ENCODE measurements at regions not wholly inside any gene's neighbourhood (a gene's known extent, or its start where the extent isn't known, plus 50 kb on each side); places are given as distances from the start of the nearest gene placed in this dataset.

DNA sequence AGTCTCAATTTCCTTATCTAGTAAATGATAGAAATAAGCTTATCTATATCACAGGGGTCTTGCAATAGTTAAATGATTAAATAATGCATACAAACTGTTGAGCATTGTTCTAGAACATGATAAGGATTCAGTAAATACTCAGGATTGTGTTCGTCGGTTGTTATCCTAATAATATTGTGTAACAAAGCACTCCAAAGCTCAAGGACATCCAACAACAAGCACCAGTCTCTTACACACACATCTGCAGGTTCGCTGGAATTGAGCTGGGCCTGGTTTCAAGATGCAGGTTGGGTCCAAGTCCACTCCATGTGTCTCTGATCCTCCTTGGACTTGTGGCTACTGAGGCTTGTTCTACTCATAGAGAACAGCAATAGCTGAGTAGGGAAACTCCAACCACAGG is 74.1 kb upstream of the MC3R start:
- in situ Hi-C loops (cut with HindIII; ENCODE audit: low pct_ligation_motif_present, low sequenced_read_pairs), result no loop called here
- Histone ChIP-seq H3K4me3 (ENCODE audit: low read depth, low read length) (no peak overlapping the region), H3K27me3 (replicated peaks) (no peaks in the 10 kb centered on the region), H3K36me3 (replicated peaks) (no peaks in the 10 kb centered on the region), H3K27ac (no peak overlapping the region)
- DNase-seq, result no peak
- TF ChIP-seq, protein P1, sequence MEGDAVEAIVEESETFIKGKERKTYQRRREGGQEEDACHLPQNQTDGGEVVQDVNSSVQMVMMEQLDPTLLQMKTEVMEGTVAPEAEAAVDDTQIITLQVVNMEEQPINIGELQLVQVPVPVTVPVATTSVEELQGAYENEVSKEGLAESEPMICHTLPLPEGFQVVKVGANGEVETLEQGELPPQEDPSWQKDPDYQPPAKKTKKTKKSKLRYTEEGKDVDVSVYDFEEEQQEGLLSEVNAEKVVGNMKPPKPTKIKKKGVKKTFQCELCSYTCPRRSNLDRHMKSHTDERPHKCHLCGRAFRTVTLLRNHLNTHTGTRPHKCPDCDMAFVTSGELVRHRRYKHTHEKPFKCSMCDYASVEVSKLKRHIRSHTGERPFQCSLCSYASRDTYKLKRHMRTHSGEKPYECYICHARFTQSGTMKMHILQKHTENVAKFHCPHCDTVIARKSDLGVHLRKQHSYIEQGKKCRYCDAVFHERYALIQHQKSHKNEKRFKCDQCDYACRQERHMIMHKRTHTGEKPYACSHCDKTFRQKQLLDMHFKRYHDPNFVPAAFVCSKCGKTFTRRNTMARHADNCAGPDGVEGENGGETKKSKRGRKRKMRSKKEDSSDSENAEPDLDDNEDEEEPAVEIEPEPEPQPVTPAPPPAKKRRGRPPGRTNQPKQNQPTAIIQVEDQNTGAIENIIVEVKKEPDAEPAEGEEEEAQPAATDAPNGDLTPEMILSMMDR (IDR thresholded peaks at IDR 0.05; ENCODE audit: low read depth, low read length, missing control alignments), result no peak

DNA sequence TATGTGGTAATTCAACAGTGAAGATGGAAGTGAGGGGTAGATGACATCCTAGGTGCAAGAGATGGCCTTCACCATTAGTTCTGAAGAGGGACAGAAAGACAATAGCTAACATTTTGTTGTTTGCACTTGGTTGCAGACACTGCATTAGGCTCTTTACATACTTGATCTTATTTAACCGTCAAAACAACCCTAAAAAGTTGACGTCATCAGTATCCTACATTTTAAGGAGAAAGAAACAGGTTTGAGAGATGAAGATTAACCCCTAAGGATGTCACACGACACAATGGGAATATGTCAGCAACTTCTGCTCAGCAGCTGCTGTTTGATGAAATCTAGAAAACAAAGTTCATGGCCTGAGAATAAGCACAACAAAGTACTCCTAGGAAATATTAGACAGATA is 72.6 kb upstream of the MC3R start:
- no peak for DNase-seq
- Histone ChIP-seq H3K4me3 (ENCODE audit: low read depth, low read length) (no peak overlapping the region), H3K27me3 (replicated peaks) (no peaks in the 10 kb centered on the region), H3K27ac (no peak overlapping the region), H3K36me3 (replicated peaks) (no peaks in the 10 kb centered on the region)
- TF ChIP-seq, protein P1 (IDR thresholded peaks at IDR 0.05; ENCODE audit: low read depth, low read length, missing control alignments), result no peak
- in situ Hi-C loops (cut with HindIII; ENCODE audit: low pct_ligation_motif_present, low sequenced_read_pairs), result no loop called here

- TF ChIP-seq, protein P1 (IDR thresholded peaks at IDR 0.05; ENCODE audit: low read depth, low read length, missing control alignments), result no peak
Measured at GRCh38 chr20:56178219-56178618, 70.3 kb upstream of the MC3R start.

DNA sequence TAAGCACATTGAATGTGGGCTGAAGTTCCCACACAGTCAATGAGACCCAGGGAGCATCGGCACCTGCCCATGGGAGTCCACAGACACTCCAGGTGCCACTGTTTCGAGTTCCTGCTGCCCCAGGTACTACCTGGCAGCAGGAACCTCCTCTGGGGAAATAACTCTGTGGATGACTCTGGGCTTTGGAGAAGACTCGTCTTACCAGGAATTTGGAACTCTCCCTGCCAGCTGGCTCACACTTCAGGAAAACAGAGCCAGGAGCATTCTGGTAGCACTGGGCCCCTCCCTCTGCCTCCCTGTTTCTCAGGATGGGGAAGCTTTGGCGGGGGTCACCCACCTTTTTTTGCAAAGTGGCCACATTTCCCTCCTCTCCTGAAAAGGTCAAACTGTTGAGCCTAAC is 69.5 kb upstream of the MC3R start:
- no peak overlapping the region for H3K27ac ChIP-seq
- H3K4me3 ChIP-seq (ENCODE audit: low read depth, low read length), result no peak overlapping the region
- no peaks in the 10 kb centered on the region for H3K36me3 ChIP-seq (replicated peaks)
- in situ Hi-C loops (cut with HindIII; ENCODE audit: low pct_ligation_motif_present, low sequenced_read_pairs), result no loop called here
- no peaks in the 10 kb centered on the region for H3K27me3 ChIP-seq (replicated peaks)
- no peak for DNase-seq
- TF ChIP-seq, protein P1 (IDR thresholded peaks at IDR 0.05; ENCODE audit: low read depth, low read length, missing control alignments), result no peak

More at GRCh38 chr20:56178219-56178618, 70.3 kb upstream of the MC3R start:
- no peaks in the 10 kb centered on the region for H3K27me3 ChIP-seq (replicated peaks)
- H3K36me3 ChIP-seq (replicated peaks), result no peaks in the 10 kb centered on the region
- no peak for DNase-seq
- no peak overlapping the region for H3K4me3 ChIP-seq (ENCODE audit: low read depth, low read length)
- H3K27ac ChIP-seq, result no peak overlapping the region
- in situ Hi-C loops (cut with HindIII; ENCODE audit: low pct_ligation_motif_present, low sequenced_read_pairs), result no loop called here

- in situ Hi-C loops (cut with HindIII; ENCODE audit: low pct_ligation_motif_present, low sequenced_read_pairs), result no loop called here
- TF ChIP-seq, protein P1 (IDR thresholded peaks at IDR 0.05; ENCODE audit: low read depth, low read length, missing control alignments), result no peak
- Histone ChIP-seq H3K4me3 (ENCODE audit: low read depth, low read length) (no peak overlapping the region), H3K27me3 (replicated peaks) (no peaks in the 10 kb centered on the region), H3K36me3 (replicated peaks) (no peaks in the 10 kb centered on the region), H3K27ac (no peak overlapping the region)
- DNase-seq, result no peak
Measured at GRCh38 chr20:56181583-56181982, 66.9 kb upstream of the MC3R start.

DNA sequence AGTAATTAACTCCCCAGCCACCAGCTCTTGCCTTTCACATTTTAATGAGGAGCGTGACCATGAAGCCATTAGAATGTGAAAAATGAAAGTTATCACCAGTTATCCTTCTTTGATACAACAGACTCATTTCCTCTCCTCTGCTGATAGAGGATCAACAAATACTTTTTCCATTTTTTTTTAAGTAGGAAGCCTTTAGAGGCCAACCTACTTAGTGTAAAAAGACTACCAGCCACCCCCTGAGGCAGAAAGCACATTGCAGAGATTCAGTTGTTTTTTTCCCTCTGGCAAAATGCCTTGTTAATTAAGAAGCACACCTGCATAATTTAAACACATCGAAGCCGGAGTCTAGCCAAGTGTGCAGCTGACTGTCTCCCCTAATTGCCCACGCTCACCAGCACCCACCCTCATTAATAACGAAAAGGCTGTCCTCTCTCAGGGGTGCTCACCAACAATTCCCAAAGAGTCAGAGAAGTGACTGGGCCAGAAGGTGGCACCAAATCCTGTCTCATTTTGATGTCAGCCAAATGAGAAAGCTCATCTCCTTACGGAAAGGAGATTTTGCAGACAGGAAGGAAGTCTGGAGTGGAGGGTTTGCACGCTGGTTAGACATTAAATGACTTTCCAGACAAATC is 60.9 kb upstream of the MC3R start:
- no peak for DNase-seq
- TF ChIP-seq, protein P1 (IDR thresholded peaks at IDR 0.05; ENCODE audit: low read depth, low read length, missing control alignments), result peak; percentile 3
- H3K36me3 ChIP-seq (replicated peaks), result no peaks in the 10 kb centered on the region
- H3K27me3 ChIP-seq (replicated peaks), result no peaks in the 10 kb centered on the region
- H3K4me3 ChIP-seq (ENCODE audit: low read depth, low read length), result no peak overlapping the region
- in situ Hi-C loops (cut with HindIII; ENCODE audit: low pct_ligation_motif_present, low sequenced_read_pairs), result no loop called here
- H3K27ac ChIP-seq, result no peak overlapping the region
